Activated CD8-positive, alpha-beta memory T cell treated with anti-CD3 and anti-CD28 coated beads, Interleukin-2, amount 50 U/mL, for 1 hour (primary cell): ENCODE measurements at regions not wholly inside any gene's neighbourhood (a gene's known extent, or its start where the extent isn't known, plus 50 kb on each side); places are given as distances from the start of the nearest gene placed in this dataset.

Experiments used
- DNase-seq: peaks from one replicate; pipeline ENCODE4 v3.0.0-alpha.2; 2020; ENCODE audit errors: extremely low read depth

GRCh38 chr1:232383455-232384123 lies 246.3 kb downstream of the SIPA1L2 start:
- no peak for DNase-seq

DNA sequence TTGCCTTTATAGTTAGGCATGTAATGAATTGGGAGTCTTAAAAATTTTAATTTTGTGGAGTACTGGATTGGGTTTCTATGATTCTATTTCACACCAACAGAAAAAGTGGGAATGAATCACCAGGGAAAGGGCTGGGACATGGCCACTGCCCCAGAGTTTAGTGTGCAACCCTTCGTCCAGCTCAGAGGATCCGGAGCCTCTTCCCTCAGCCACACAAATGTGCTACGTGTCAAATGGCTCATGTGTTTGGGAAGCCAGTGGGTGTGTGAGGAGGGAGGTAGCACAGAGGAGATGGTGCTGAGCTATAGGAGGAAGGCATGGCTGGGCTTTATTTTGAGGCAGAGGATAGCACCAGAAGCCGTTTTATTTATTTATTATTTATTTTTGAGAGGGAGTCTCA lies 247.3 kb downstream of the SIPA1L2 start:
- no peak for DNase-seq

DNA sequence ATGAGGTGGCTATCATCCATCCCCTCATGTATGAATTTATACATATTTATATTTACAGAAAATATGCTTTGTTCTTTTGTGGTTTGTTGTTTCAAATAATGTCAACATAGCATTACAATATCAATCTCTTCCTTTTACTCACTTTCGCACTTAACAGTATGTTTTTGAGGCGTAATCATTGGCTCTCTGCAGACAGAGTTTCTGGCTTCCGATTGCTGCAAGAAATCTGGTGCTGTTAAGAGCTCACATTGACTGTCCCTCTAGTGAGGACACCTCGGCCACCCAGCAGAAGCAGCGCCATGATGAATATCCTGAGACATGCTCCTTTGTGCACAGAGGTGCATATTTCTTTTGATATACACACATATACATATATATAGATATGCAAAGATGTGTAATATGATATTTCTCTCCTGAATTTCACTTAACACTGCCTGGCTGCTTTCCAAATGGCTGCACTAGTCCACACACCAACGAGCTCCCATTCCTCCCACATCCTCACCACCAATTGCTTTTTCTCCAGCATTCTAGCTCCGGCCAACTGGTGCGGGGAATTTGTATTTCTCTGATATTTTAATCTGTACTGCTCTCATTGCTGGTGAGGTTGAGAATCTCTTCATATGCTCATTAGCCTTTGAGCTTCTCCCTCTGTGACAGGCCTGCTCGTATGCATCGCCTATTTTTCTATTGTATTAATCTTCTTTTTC lies 248.4 kb downstream of the SIPA1L2 start:
- DNase-seq: no peak

- no peak for DNase-seq
Measured at GRCh38 chr1:232380596-232380995, 249.3 kb downstream of the SIPA1L2 start.

- no peak for DNase-seq
Measured at GRCh38 chr1:232380131-232380530, 249.8 kb downstream of the SIPA1L2 start.

DNA sequence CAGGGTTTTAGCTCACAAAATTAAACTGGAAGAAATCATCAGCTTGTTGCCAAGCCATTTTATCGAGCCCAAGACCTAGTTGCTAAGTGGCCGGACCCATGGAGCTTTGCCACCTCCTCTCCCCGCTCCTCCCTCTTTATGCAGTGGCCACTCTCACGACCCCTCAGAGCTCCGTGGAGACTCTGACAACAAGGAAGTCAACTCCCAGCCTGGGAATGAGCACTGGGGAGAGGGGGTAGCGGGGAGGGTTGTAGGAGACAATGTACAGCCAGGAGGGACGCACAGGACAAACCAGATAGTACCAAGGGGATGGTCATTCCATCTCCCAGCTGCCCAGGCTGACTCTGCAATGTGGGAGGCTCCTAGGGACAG lies 250.9 kb downstream of the SIPA1L2 start:
- no peak for DNase-seq

- no peak for DNase-seq
Measured at GRCh38 chr1:232378266-232379062, 251.5 kb downstream of the SIPA1L2 start.

DNA sequence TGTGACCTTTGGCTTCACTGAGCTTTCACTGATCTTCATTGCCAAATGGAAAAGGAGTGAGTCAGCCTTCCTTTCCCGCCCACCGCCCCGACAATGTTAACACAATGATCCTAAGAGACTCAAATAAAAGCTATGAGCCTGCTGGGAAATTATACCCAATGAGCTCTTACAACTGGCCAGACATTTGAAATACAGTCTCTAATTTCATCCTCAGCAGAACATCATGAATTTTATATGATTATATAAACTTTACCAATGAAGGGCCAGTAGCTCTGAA lies 252.5 kb downstream of the SIPA1L2 start:
- DNase-seq: no peak

GRCh38 chr1:232376632-232377493 lies 253.1 kb downstream of the SIPA1L2 start:
- no peak for DNase-seq

DNA sequence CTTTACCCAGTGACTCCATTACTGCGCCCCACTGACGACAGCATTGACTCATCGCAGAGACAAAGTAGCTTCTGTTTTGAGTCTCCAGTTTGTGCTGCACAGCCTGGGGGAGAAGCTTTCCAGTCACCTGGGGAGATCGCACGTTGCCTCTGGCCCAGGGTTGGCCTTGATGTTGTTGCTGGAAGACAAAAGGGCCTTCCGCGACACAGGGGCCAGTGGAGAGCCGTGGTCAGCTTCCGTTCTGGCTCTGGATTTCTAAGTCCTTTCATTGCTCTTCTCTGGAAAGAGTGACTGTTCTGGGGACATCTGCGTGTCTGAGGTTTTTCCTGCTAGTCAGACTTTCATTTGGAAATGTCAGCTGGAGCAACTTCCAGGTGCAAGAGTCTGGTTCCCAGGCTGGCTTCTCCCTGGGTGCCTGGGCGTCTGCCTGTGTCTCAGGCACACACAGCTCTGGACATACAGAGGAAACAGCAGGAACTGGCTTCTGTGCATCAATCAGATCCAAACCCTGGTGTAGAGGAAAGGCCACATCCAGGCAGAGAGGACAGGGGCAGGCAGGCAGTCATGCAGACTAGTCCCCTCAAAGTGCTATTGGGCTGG lies 257.0 kb downstream of the SIPA1L2 start:
- no peak for DNase-seq

DNA sequence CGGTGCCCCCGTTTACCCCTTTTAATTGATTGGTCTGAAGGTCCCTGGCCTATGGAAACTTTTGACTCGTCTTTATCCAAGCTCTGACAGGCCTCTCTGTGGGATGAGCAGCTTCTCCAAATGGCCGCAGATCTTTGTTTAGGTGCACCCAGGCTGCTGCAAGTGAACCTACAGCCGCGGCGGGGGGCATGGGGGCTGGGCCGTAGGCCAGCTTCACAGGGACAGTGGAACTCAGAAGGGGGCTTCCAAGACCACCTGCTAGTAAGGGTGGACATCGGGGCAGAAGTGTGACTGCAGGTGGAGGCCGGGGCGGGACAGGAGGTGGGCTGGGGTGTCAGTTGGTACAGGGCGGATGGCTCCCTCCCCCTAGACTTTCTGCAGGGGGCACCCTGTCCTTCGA lies 257.5 kb downstream of the SIPA1L2 start:
- no peak for DNase-seq

DNA sequence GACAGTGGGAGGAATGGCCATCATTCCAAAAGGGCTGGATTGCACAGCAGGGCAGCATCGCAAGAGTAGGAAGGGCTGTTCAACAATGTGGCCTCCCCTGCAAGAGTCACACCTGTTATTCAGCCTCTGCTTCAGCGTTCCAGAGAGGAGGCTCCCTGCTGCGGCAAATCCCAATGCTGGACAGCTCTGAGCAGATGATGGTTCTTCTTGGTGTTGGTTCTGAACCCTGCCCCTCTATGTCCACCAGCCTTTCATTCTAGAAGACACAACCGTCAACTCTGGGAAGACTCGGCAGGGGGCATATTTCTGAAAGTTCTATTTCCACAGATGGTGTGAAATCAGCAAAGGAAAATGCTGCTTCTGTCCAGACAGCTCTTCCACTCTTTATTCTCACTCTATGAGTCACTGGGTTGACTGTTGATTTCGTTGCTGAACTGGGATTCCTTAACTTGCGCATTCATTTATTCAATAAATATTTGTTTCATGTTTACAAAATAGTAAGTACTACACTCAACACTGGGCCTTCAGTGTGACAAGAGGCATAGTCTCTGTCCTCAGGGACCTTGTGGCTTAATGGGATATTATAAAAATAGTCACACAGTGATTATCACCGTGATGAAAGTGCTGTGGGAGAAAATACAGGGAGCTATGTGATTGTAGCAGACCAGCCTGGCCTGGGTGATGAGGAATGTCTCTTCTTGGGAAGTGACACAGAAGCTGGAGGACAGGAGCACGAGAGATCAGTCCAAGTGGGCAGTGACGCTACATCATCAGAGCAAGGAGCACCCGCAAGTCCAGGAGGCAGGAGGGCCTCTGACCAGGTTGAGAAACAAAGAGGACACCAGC lies 260.3 kb downstream of the SIPA1L2 start:
- DNase-seq: no peak

- no peak for DNase-seq
Measured at GRCh38 chr1:232368821-232369321, 261.1 kb downstream of the SIPA1L2 start.

GRCh38 chr1:232367293-232367692 lies 262.6 kb downstream of the SIPA1L2 start:
- no peak for DNase-seq

- no peak for DNase-seq
Measured at GRCh38 chr1:232364654-232365382, 265.1 kb downstream of the SIPA1L2 start.

GRCh38 chr1:232363008-232363407 lies 266.9 kb downstream of the SIPA1L2 start:
- no peak for DNase-seq

DNA sequence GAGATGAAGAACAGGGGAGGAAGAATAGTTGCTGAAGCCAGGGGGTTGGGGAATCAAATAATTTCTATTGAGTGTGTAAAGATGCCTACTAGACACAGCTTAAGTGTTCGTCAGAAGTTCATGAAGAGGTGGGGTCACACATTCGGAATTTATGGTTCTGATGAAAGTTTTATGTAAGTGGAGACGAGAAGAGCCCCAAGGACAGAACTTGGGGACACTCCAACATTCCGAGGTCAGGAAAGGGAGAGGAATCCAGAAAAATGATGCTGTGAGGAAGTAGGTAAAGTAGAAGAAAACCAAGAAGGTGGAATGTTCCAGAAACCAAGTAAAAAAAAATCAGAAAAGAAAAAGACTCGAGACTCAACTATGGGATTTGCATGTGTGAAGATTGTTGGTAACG lies 272.5 kb downstream of the SIPA1L2 start:
- no peak for DNase-seq

DNA sequence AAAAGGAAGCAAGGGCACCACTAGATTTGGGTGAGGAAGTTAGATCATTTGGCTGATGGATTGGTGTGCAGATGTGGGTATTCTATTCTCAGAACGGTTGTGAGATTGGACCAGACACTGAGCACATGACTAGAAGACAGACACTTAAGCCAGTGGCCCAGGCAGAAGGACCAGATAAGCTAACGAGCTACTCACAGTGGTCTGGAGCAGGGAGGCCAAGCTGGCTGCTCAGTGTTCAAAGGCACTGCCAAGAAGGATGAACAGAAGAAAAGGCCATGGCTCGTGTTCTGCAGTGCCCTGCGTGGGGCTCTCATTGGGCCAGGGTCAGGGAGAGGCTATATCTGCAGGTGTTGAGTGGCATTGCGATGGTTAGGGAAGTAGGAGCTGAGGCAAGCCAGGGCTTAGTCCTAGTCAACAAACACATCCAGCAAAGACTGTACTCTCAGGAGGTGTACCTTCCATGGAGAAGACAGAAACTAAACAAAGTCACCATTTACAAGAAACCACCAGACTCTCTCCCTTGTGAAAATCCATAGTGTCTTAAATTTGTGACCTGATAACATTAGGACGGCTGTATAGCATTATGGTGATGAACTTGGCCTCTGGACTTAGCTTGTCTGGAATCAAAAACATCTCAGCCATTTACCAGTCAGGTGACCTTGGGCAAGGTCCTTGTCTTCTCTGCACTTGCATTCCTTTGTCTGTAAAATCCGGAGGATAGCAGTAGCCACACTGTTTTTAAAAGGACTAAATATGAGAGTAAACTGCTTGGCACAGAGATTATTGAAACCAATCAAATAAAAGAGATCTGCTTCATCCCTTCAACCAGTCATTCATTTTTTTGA lies 274.5 kb downstream of the SIPA1L2 start:
- DNase-seq: no peak

- DNase-seq: no peak
Measured at GRCh38 chr1:232353001-232353400, 276.9 kb downstream of the SIPA1L2 start.
